BE2C (cell line): ENCODE measurements at regions not wholly inside any gene's neighbourhood (a gene's known extent, or its start where the extent isn't known, plus 50 kb on each side); places are given as distances from the start of the nearest gene placed in this dataset.
"Not testable (repeated sequence)": the region's sequence is repeated elsewhere in the genome, so short reads cannot be mapped to it uniquely, and the experiment has no call there.

Experiments used
- DNase-seq: peaks from one replicate; pipeline ENCODE4 v3.0.0-alpha.2; 2020
- H3K27me3 ChIP-seq: fragments of 250-450 bp; sonication (Bioruptor Pico); 2 replicates; pipeline ENCODE4 v1.5.1; 2020; ENCODE audit warnings: mild to moderate bottlenecking
- H3K36me3 ChIP-seq: fragments of 250-450 bp; sonication (Bioruptor Pico); 2 replicates; pipeline ENCODE4 v1.5.1; 2020; ENCODE audit warnings: mild to moderate bottlenecking
- H3K4me1 ChIP-seq: fragments of 250-450 bp; sonication (Bioruptor Pico); 2 replicates; pipeline ENCODE4 v1.5.1; 2020
- H3K4me3 ChIP-seq: 2 replicates; pipeline ENCODE4 v1.5.1; 2011; ENCODE audit warnings: low read depth, low read length
- H3K9me3 ChIP-seq: fragments of 250-450 bp; sonication (Bioruptor Pico); 2 replicates; pipeline ENCODE4 v1.5.1; 2020
- CTCF ChIP-seq: IDR thresholded peaks from 2 replicates; pipeline ENCODE4 v1.5.1; 2012; ENCODE audit warnings: mild to moderate bottlenecking, low read depth, low read length

- no peaks in the 10 kb centered on the region for H3K27me3 ChIP-seq
- H3K4me3 ChIP-seq = no peak overlapping the region
- no peak for DNase-seq
- no peaks in the 10 kb centered on the region for H3K36me3 ChIP-seq
- no peaks in the 10 kb centered on the region for H3K4me1 ChIP-seq
- TF ChIP-seq CTCF = no peak
- H3K9me3 ChIP-seq = no peaks in the 10 kb centered on the region
Observed at GRCh38 chr2:187782301-187782700, 228.1 kb upstream of the TFPI start.

GRCh38 chr2:187783446-187783845 lies 229.2 kb upstream of the TFPI start:
- DNase-seq = no peak
- no peaks in the 10 kb centered on the region for H3K4me1 ChIP-seq
- no peak overlapping the region for H3K4me3 ChIP-seq
- no peaks in the 10 kb centered on the region for H3K27me3 ChIP-seq
- no peaks in the 10 kb centered on the region for H3K36me3 ChIP-seq
- H3K9me3 ChIP-seq = no peaks in the 10 kb centered on the region
- TF ChIP-seq CTCF = no peak

GRCh38 chr2:187784138-187784537 lies 229.9 kb upstream of the TFPI start:
- not testable (repeated sequence) for H3K4me3 ChIP-seq, H3K4me1 ChIP-seq, H3K36me3 ChIP-seq, DNase-seq, H3K9me3 ChIP-seq, H3K27me3 ChIP-seq

GRCh38 chr2:187799601-187800000 lies 245.4 kb upstream of the TFPI start:
- Histone ChIP-seq H3K4me3 (no peak overlapping the region), H3K27me3 (no peaks in the 10 kb centered on the region), H3K9me3 (no peaks in the 10 kb centered on the region), H3K36me3 (no peaks in the 10 kb centered on the region), H3K4me1 (no peaks in the 10 kb centered on the region)
- no peak for DNase-seq
- TF ChIP-seq CTCF = no peak

GRCh38 chr2:187803816-187804215 lies 249.6 kb upstream of the TFPI start:
- no peaks in the 10 kb centered on the region for H3K9me3 ChIP-seq
- no peaks in the 10 kb centered on the region for H3K36me3 ChIP-seq
- H3K4me3 ChIP-seq = no peak overlapping the region
- TF ChIP-seq CTCF = no peak
- H3K4me1 ChIP-seq = no peaks in the 10 kb centered on the region
- H3K27me3 ChIP-seq = no peaks in the 10 kb centered on the region
- no peak for DNase-seq

- no peak for TF ChIP-seq CTCF
Observed at GRCh38 chr2:187815113-187815512, 260.9 kb upstream of the TFPI start.

GRCh38 chr2:187819624-187820023 lies 265.4 kb upstream of the TFPI start:
- Histone ChIP-seq H3K9me3 (no peaks in the 10 kb centered on the region), H3K4me3 (no peak overlapping the region), H3K4me1 (no peaks in the 10 kb centered on the region), H3K36me3 (no peaks in the 10 kb centered on the region), H3K27me3 (no peaks in the 10 kb centered on the region)
- DNase-seq = no peak
- TF ChIP-seq CTCF = no peak

More at GRCh38 chr2:187815113-187815512, 260.9 kb upstream of the TFPI start:
- DNase-seq = no peak
- Histone ChIP-seq H3K36me3 (no peaks in the 10 kb centered on the region), H3K9me3 (no peaks in the 10 kb centered on the region), H3K27me3 (no peaks in the 10 kb centered on the region), H3K4me3 (no peak overlapping the region), H3K4me1 (no peaks in the 10 kb centered on the region)
